ENCODE measurements at regions not wholly inside any gene's neighbourhood (a gene's known extent, or its start where the extent isn't known, plus 50 kb on each side); places are given as distances from the start of the nearest gene placed in this dataset.

- no TSS peak for BruUV-seq (replicated peaks)
- RAD21 ChIA-PET (ENCODE audit: unreplicated experiment), result no interaction called here
- in situ Hi-C loops (cut with MboI), result no loop called here
- H3K36me3 ChIP-seq (ENCODE audit: control insufficient read depth in 2 of 2, insufficient read depth in 2 of 2, low read length in 1 of 2), result no peaks in the 10 kb centered on the region
- POLR2A ChIA-PET, result interaction anchor here (0.9 kb wide), 1 partner anchor 9 kb away, joined by 3 read pairs; no protein-coding TSS in a partner anchor
- H3K9me3 ChIP-seq (replicated peaks; ENCODE audit: control insufficient read depth, insufficient read depth, low read length), result no peaks in the 10 kb centered on the region
- no peaks in the 10 kb centered on the region for H3K79me2 ChIP-seq (ENCODE audit: control insufficient read depth, insufficient read depth, low read length)
- H3K27me3 ChIP-seq (replicated peaks in 1 of 2; ENCODE audit: control insufficient read depth in 2 of 2, insufficient read depth in 2 of 2, low read length in 1 of 2), result no peaks in the 10 kb centered on the region
- H3K9ac ChIP-seq (ENCODE audit: control insufficient read depth, insufficient read depth, low read length), result no peak overlapping the region
- H3K4me2 ChIP-seq (ENCODE audit: control insufficient read depth, insufficient read depth), result no peak overlapping the region
- CTCF ChIA-PET, result interaction anchor here (0.6 to 1.2 kb wide), 2 partner anchors 9 to 380 kb away, joined by 3 read pairs; no protein-coding TSS in a partner anchor
- SMC1A ChIA-PET (ENCODE audit: uncharacterized antibody, unreplicated experiment), result no interaction called here
- H2AFZ ChIP-seq (ENCODE audit: control insufficient read depth, low read depth, low read length), result no peak overlapping the region
- ATAC-seq, result no peak
- no peaks in the 10 kb centered on the region for H4K20me1 ChIP-seq (ENCODE audit: control insufficient read depth, insufficient read depth)
- no peak overlapping the region for H3K4me3 ChIP-seq
- no peak for FAIRE-seq
- DNase-seq (ENCODE audit: low read depth, low spot score), result no peak
- TF ChIP-seq SREBF1 (IDR thresholded peaks at IDR 0.05; ENCODE audit: low read length), result no peak
- TF ChIP-seq GATAD2B (conservative IDR thresholded peaks at IDR 0.05; ENCODE audit: low read depth), result no peak
- no peak for TF ChIP-seq CHD4 (IDR thresholded peaks at IDR 0.05)
- no peak for TF ChIP-seq HSF1 (IDR thresholded peaks at IDR 0.05; ENCODE audit: low read depth, low read length)
- no peak for TF ChIP-seq ZZZ3 (IDR thresholded peaks at IDR 0.05; ENCODE audit: control insufficient read depth, insufficient read length, low read depth)
- TF ChIP-seq RB1 (IDR thresholded peaks at IDR 0.05; ENCODE audit: borderline replicate concordance), result no peak
- TF ChIP-seq KAT2A (conservative IDR thresholded peaks at IDR 0.05; ENCODE audit: control insufficient read depth, low read depth, low read length), result no peak
- no peak for TF ChIP-seq HDAC6 (IDR thresholded peaks at IDR 0.05; ENCODE audit: unreplicated experiment)
- no peak for TF ChIP-seq DPF2 (IDR thresholded peaks at IDR 0.05)
- no peak for TF ChIP-seq KDM1A (IDR thresholded peaks at IDR 0.05; ENCODE audit: borderline replicate concordance)
- TF ChIP-seq MYB (IDR thresholded peaks at IDR 0.05; ENCODE audit: borderline replicate concordance, low read depth, low read length), result no peak
- no peak for TF ChIP-seq TAF1 (IDR thresholded peaks at IDR 0.05; ENCODE audit: borderline replicate concordance, low read depth, low read length)
- no peak for TF ChIP-seq IRF5 (IDR thresholded peaks at IDR 0.05; ENCODE audit: borderline replicate concordance)
- TF ChIP-seq PRDM15 (CRISPR knock-in tag; IDR thresholded peaks at IDR 0.05), result no peak
- no peak for TF ChIP-seq SIX5 (IDR thresholded peaks at IDR 0.05; ENCODE audit: low read depth, low read length, severe bottlenecking)
- no peak for TF ChIP-seq RAD51 (IDR thresholded peaks at IDR 0.05)
- H3K27ac ChIP-seq (ENCODE audit: control insufficient read depth, insufficient read depth), result no peak overlapping the region
- intact Hi-C loops (cut with micrococcal nuclease; ENCODE audit: unreplicated experiment), result no loop called here
- WGBS (ENCODE audit: insufficient coverage, insufficient replicate concordance, low lambda C conversion rate, missing lambda C conversion rate), result 13% methylated on average over 8 of the region's 8 CpGs
- H3K4me1 ChIP-seq (ENCODE audit: control insufficient read depth, insufficient read depth, low read length), result no peaks in the 10 kb centered on the region
Measured at GRCh38 chr20:56689852-56690485, 60.9 kb downstream of the TFAP2C start.
